Glutamatergic neuron (in vitro differentiated cells): ENCODE measurements at regions not wholly inside any gene's neighbourhood (a gene's known extent, or its start where the extent isn't known, plus 50 kb on each side); places are given as distances from the start of the nearest gene placed in this dataset.
"Not testable (repeated sequence)": the region's sequence is repeated elsewhere in the genome, so short reads cannot be mapped to it uniquely, and the experiment has no call there.

ENCODE experiments used
- DNase-seq: peaks from one replicate; pipeline ENCODE4 v3.0.0; 2022
- H3K27ac Mint-ChIP-seq: one replicate; pipeline ENCODE4 v1.8.0; 2020; ENCODE audit warnings: mild to moderate bottlenecking, mixed read lengths, inconsistent platforms; ENCODE audit not compliant: unreplicated experiment
- H3K27me3 Mint-ChIP-seq: one replicate; pipeline ENCODE4 v1.8.0; 2020; ENCODE audit warnings: mild to moderate bottlenecking, moderate library complexity, mixed read lengths, inconsistent platforms; ENCODE audit not compliant: unreplicated experiment
- H3K36me3 Mint-ChIP-seq: one replicate; pipeline ENCODE4 v1.8.0; 2020; ENCODE audit warnings: mild to moderate bottlenecking, mixed read lengths, inconsistent platforms; ENCODE audit not compliant: unreplicated experiment
- H3K4me1 Mint-ChIP-seq: one replicate; pipeline ENCODE4 v1.8.0; 2020; ENCODE audit warnings: mild to moderate bottlenecking, low read depth, mixed read lengths, inconsistent platforms; ENCODE audit not compliant: unreplicated experiment
- H3K4me3 Mint-ChIP-seq: one replicate; pipeline ENCODE4 v1.8.0; 2020; ENCODE audit warnings: mild to moderate bottlenecking, mixed read lengths, inconsistent platforms; ENCODE audit not compliant: unreplicated experiment
- H3K9me3 Mint-ChIP-seq: one replicate; pipeline ENCODE4 v1.8.0; 2020; ENCODE audit warnings: mild to moderate bottlenecking, moderate library complexity, mixed read lengths, inconsistent platforms; ENCODE audit not compliant: unreplicated experiment
- CTCF ChIP-seq: fragments of 200-600 bp; sonication (generic); IDR thresholded peaks from one replicate; pipeline ENCODE4 v1.5.0; 2021; ENCODE audit not compliant: partially characterized antibody, unreplicated experiment

GRCh38 chr3:177385831-177386301, 188.6 kb upstream of the TBL1XR1 start:
- H3K27ac Mint-ChIP-seq, result no peak overlapping the region
- no peak for DNase-seq
- H3K36me3 Mint-ChIP-seq, result peaks cover 4% of the 10 kb centered on the region
- H3K27me3 Mint-ChIP-seq, result no peaks in the 10 kb centered on the region
- no peaks in the 10 kb centered on the region for H3K4me1 Mint-ChIP-seq
- no peak for TF ChIP-seq CTCF
- H3K9me3 Mint-ChIP-seq, result no peaks in the 10 kb centered on the region
- H3K4me3 Mint-ChIP-seq, result no peak overlapping the region

- DNase-seq, result no peak
- Mint-ChIP-seq H3K4me1 (no peaks in the 10 kb centered on the region), H3K36me3 (peaks cover 4% of the 10 kb centered on the region), H3K27ac (no peak overlapping the region), H3K27me3 (no peaks in the 10 kb centered on the region), H3K9me3 (no peaks in the 10 kb centered on the region), H3K4me3 (no peak overlapping the region)
- no peak for TF ChIP-seq CTCF
Observed at GRCh38 chr3:177388209-177388608, 190.9 kb upstream of the TBL1XR1 start.

GRCh38 chr3:177394231-177395024, 197.1 kb upstream of the TBL1XR1 start:
- H3K9me3 Mint-ChIP-seq, H3K4me1 Mint-ChIP-seq, H3K4me3 Mint-ChIP-seq, DNase-seq, H3K36me3 Mint-ChIP-seq, H3K27me3 Mint-ChIP-seq, H3K27ac Mint-ChIP-seq: not testable (repeated sequence)

- H3K36me3 Mint-ChIP-seq, result no peaks in the 10 kb centered on the region
- H3K4me3 Mint-ChIP-seq, result no peak overlapping the region
- H3K4me1 Mint-ChIP-seq, result no peaks in the 10 kb centered on the region
- no peak for DNase-seq
- TF ChIP-seq CTCF, result no peak
- H3K9me3 Mint-ChIP-seq, result no peaks in the 10 kb centered on the region
- peaks cover 1% of the 10 kb centered on the region for H3K27me3 Mint-ChIP-seq
- H3K27ac Mint-ChIP-seq, result no peak overlapping the region
Observed at GRCh38 chr3:177396733-177397132, 199.5 kb upstream of the TBL1XR1 start.

GRCh38 chr3:177401375-177401774, 204.1 kb upstream of the TBL1XR1 start:
- Mint-ChIP-seq H3K9me3 (no peaks in the 10 kb centered on the region), H3K27ac (peak overlapping the region; percentile 54), H3K36me3 (no peaks in the 10 kb centered on the region), H3K4me3 (no peak overlapping the region), H3K27me3 (peaks cover 1% of the 10 kb centered on the region), H3K4me1 (peaks cover 7% of the 10 kb centered on the region)
- TF ChIP-seq CTCF, result no peak
- no peak for DNase-seq
